ENCODE measurements at regions not wholly inside any gene's neighbourhood (a gene's known extent, or its start where the extent isn't known, plus 50 kb on each side); places are given as distances from the start of the nearest gene placed in this dataset.

- Histone ChIP-seq H3K27ac (ENCODE audit: low read depth, low read length) (no peak overlapping the region), H3K36me3 (ENCODE audit: control insufficient read depth in 5 of 5, insufficient read depth in 5 of 5, low read length in 5 of 5) (no peaks in the 10 kb centered on the region), H3K9ac (ENCODE audit: low read length in 5 of 5) (no peak overlapping the region), H3K27me3 (ENCODE audit: control insufficient read depth in 5 of 5, insufficient read depth in 4 of 5, low read length in 5 of 5) (peaks cover 12 to 34% (median 28%) of the 10 kb centered on the region in 5 donors), H3K4me3 (ENCODE audit: low read depth in 1 of 5, low read length in 5 of 5) (no peak overlapping the region), H3K9me3 (ENCODE audit: control insufficient read depth in 5 of 5, low read length in 5 of 5) (no peaks in the 10 kb centered on the region), H3K4me1 (ENCODE audit: control insufficient read depth in 5 of 5, insufficient read depth in 5 of 5, low read length in 5 of 5) (peaks cover 0 to 9% (median 0%) of the 10 kb centered on the region in 5 donors)
Observed at GRCh38 chr22:49365191-49365837, 462.4 kb downstream of the BRD1 start.

- Histone ChIP-seq H3K9me3 (ENCODE audit: control insufficient read depth in 5 of 5, low read length in 5 of 5) (no peaks in the 10 kb centered on the region), H3K27ac (ENCODE audit: low read depth, low read length) (no peak overlapping the region), H3K4me3 (ENCODE audit: low read depth in 1 of 5, low read length in 5 of 5) (no peak overlapping the region), H3K36me3 (ENCODE audit: control insufficient read depth in 5 of 5, insufficient read depth in 5 of 5, low read length in 5 of 5) (no peaks in the 10 kb centered on the region), H3K27me3 (ENCODE audit: control insufficient read depth in 5 of 5, insufficient read depth in 4 of 5, low read length in 5 of 5) (peaks cover 5 to 28% (median 20%) of the 10 kb centered on the region in 5 donors), H3K4me1 (ENCODE audit: control insufficient read depth in 5 of 5, insufficient read depth in 5 of 5, low read length in 5 of 5) (peaks cover 0 to 9% (median 0%) of the 10 kb centered on the region in 5 donors), H3K9ac (ENCODE audit: low read length in 5 of 5) (no peak overlapping the region)
Observed at GRCh38 chr22:49364398-49364797, 463.3 kb downstream of the BRD1 start.

GRCh38 chr22:49363526-49364230, 464.0 kb downstream of the BRD1 start:
- no peaks in the 10 kb centered on the region for H3K36me3 ChIP-seq (ENCODE audit: control insufficient read depth in 5 of 5, insufficient read depth in 5 of 5, low read length in 5 of 5)
- no peak overlapping the region for H3K27ac ChIP-seq (ENCODE audit: low read depth, low read length)
- H3K9me3 ChIP-seq (ENCODE audit: control insufficient read depth in 5 of 5, low read length in 5 of 5) = no peaks in the 10 kb centered on the region
- no peak overlapping the region for H3K9ac ChIP-seq (ENCODE audit: low read length in 5 of 5)
- peaks cover 4 to 21% (median 15%) of the 10 kb centered on the region in 5 donors for H3K27me3 ChIP-seq (ENCODE audit: control insufficient read depth in 5 of 5, insufficient read depth in 4 of 5, low read length in 5 of 5)
- no peak overlapping the region for H3K4me3 ChIP-seq (ENCODE audit: low read depth in 1 of 5, low read length in 5 of 5)
- peaks cover 0 to 2% (median 0%) of the 10 kb centered on the region in 5 donors for H3K4me1 ChIP-seq (ENCODE audit: control insufficient read depth in 5 of 5, insufficient read depth in 5 of 5, low read length in 5 of 5)

- H3K9me3 ChIP-seq (ENCODE audit: control insufficient read depth in 5 of 5, low read length in 5 of 5) = no peaks in the 10 kb centered on the region
- no peaks in the 10 kb centered on the region for H3K36me3 ChIP-seq (ENCODE audit: control insufficient read depth in 5 of 5, insufficient read depth in 5 of 5, low read length in 5 of 5)
- no peak overlapping the region for H3K27ac ChIP-seq (ENCODE audit: low read depth, low read length)
- no peak overlapping the region for H3K9ac ChIP-seq (ENCODE audit: low read length in 5 of 5)
- no peak overlapping the region for H3K4me3 ChIP-seq (ENCODE audit: low read depth in 1 of 5, low read length in 5 of 5)
- H3K4me1 ChIP-seq (ENCODE audit: control insufficient read depth in 5 of 5, insufficient read depth in 5 of 5, low read length in 5 of 5) = no peaks in the 10 kb centered on the region
- peaks cover 0 to 23% (median 16%) of the 10 kb centered on the region in 5 donors for H3K27me3 ChIP-seq (ENCODE audit: control insufficient read depth in 5 of 5, insufficient read depth in 4 of 5, low read length in 5 of 5)
Observed at GRCh38 chr22:49362211-49362839, 465.3 kb downstream of the BRD1 start.

- H3K27me3 ChIP-seq (ENCODE audit: control insufficient read depth in 5 of 5, insufficient read depth in 4 of 5, low read length in 5 of 5) = peaks cover 0 to 22% (median 15%) of the 10 kb centered on the region in 5 donors
- no peaks in the 10 kb centered on the region for H3K36me3 ChIP-seq (ENCODE audit: control insufficient read depth in 5 of 5, insufficient read depth in 5 of 5, low read length in 5 of 5)
- H3K4me1 ChIP-seq (ENCODE audit: control insufficient read depth in 5 of 5, insufficient read depth in 5 of 5, low read length in 5 of 5) = no peaks in the 10 kb centered on the region
- H3K4me3 ChIP-seq (ENCODE audit: low read depth in 1 of 5, low read length in 5 of 5) = no peak overlapping the region
- H3K9ac ChIP-seq (ENCODE audit: low read length in 5 of 5) = no peak overlapping the region
- no peaks in the 10 kb centered on the region for H3K9me3 ChIP-seq (ENCODE audit: control insufficient read depth in 5 of 5, low read length in 5 of 5)
- no peak overlapping the region for H3K27ac ChIP-seq (ENCODE audit: low read depth, low read length)
Observed at GRCh38 chr22:49361164-49361563, 466.5 kb downstream of the BRD1 start.

GRCh38 chr22:49360746-49361145, 466.9 kb downstream of the BRD1 start:
- Histone ChIP-seq H3K9ac (ENCODE audit: low read length in 5 of 5) (no peak overlapping the region), H3K4me3 (ENCODE audit: low read depth in 1 of 5, low read length in 5 of 5) (no peak overlapping the region), H3K9me3 (ENCODE audit: control insufficient read depth in 5 of 5, low read length in 5 of 5) (no peaks in the 10 kb centered on the region), H3K27ac (ENCODE audit: low read depth, low read length) (no peak overlapping the region), H3K27me3 (ENCODE audit: control insufficient read depth in 5 of 5, insufficient read depth in 4 of 5, low read length in 5 of 5) (peaks cover 0 to 24% (median 11%) of the 10 kb centered on the region in 5 donors), H3K4me1 (ENCODE audit: control insufficient read depth in 5 of 5, insufficient read depth in 5 of 5, low read length in 5 of 5) (no peaks in the 10 kb centered on the region), H3K36me3 (ENCODE audit: control insufficient read depth in 5 of 5, insufficient read depth in 5 of 5, low read length in 5 of 5) (no peaks in the 10 kb centered on the region)

GRCh38 chr22:49359076-49359475, 468.6 kb downstream of the BRD1 start:
- Histone ChIP-seq H3K36me3 (ENCODE audit: control insufficient read depth in 5 of 5, insufficient read depth in 5 of 5, low read length in 5 of 5) (no peaks in the 10 kb centered on the region), H3K4me3 (ENCODE audit: low read depth in 1 of 5, low read length in 5 of 5) (no peak overlapping the region), H3K27me3 (ENCODE audit: control insufficient read depth in 5 of 5, insufficient read depth in 4 of 5, low read length in 5 of 5) (peaks cover 5 to 26% (median 19%) of the 10 kb centered on the region in 5 donors), H3K4me1 (ENCODE audit: control insufficient read depth in 5 of 5, insufficient read depth in 5 of 5, low read length in 5 of 5) (no peaks in the 10 kb centered on the region), H3K27ac (ENCODE audit: low read depth, low read length) (no peak overlapping the region), H3K9ac (ENCODE audit: low read length in 5 of 5) (no peak overlapping the region), H3K9me3 (ENCODE audit: control insufficient read depth in 5 of 5, low read length in 5 of 5) (no peaks in the 10 kb centered on the region)

- Histone ChIP-seq H3K4me3 (ENCODE audit: low read depth in 1 of 5, low read length in 5 of 5) (no peak overlapping the region), H3K4me1 (ENCODE audit: control insufficient read depth in 5 of 5, insufficient read depth in 5 of 5, low read length in 5 of 5) (no peaks in the 10 kb centered on the region), H3K9me3 (ENCODE audit: control insufficient read depth in 5 of 5, low read length in 5 of 5) (no peaks in the 10 kb centered on the region), H3K36me3 (ENCODE audit: control insufficient read depth in 5 of 5, insufficient read depth in 5 of 5, low read length in 5 of 5) (no peaks in the 10 kb centered on the region), H3K9ac (ENCODE audit: low read length in 5 of 5) (no peak overlapping the region), H3K27ac (ENCODE audit: low read depth, low read length) (no peak overlapping the region), H3K27me3 (ENCODE audit: control insufficient read depth in 5 of 5, insufficient read depth in 4 of 5, low read length in 5 of 5) (peaks cover 5 to 26% (median 23%) of the 10 kb centered on the region in 5 donors)
Observed at GRCh38 chr22:49357661-49358440, 469.8 kb downstream of the BRD1 start.

GRCh38 chr22:49356428-49356827, 471.2 kb downstream of the BRD1 start:
- peaks cover 5 to 37% (median 32%) of the 10 kb centered on the region in 5 donors for H3K27me3 ChIP-seq (ENCODE audit: control insufficient read depth in 5 of 5, insufficient read depth in 4 of 5, low read length in 5 of 5)
- no peak overlapping the region for H3K27ac ChIP-seq (ENCODE audit: low read depth, low read length)
- no peaks in the 10 kb centered on the region for H3K9me3 ChIP-seq (ENCODE audit: control insufficient read depth in 5 of 5, low read length in 5 of 5)
- no peak overlapping the region for H3K4me3 ChIP-seq (ENCODE audit: low read depth in 1 of 5, low read length in 5 of 5)
- no peaks in the 10 kb centered on the region for H3K36me3 ChIP-seq (ENCODE audit: control insufficient read depth in 5 of 5, insufficient read depth in 5 of 5, low read length in 5 of 5)
- H3K9ac ChIP-seq (ENCODE audit: low read length in 5 of 5) = no peak overlapping the region
- no peaks in the 10 kb centered on the region for H3K4me1 ChIP-seq (ENCODE audit: control insufficient read depth in 5 of 5, insufficient read depth in 5 of 5, low read length in 5 of 5)
